ENCODE measurements at regions not wholly inside any gene's neighbourhood (a gene's known extent, or its start where the extent isn't known, plus 50 kb on each side); places are given as distances from the start of the nearest gene placed in this dataset.

GRCh38 chr10:128727114-128727513, 600.9 kb upstream of the MKI67 start:
- Histone ChIP-seq H2AFZ (ENCODE audit: low read length) (no peak overlapping the region), H3K4me2 (ENCODE audit: low read length) (no peak overlapping the region), H3K9ac (ENCODE audit: low read length) (no peak overlapping the region), H3K27me3 (ENCODE audit: insufficient read depth, low read length) (no peaks in the 10 kb centered on the region), H4K20me1 (ENCODE audit: insufficient read depth, low read length) (no peaks in the 10 kb centered on the region), H3F3A (ENCODE audit: insufficient read depth, low read length) (no peaks in the 10 kb centered on the region), H3K9me3 (ENCODE audit: low read length) (no peaks in the 10 kb centered on the region), H3K79me2 (ENCODE audit: insufficient read depth, low read length) (no peaks in the 10 kb centered on the region), H3K4me3 (ENCODE audit: low read depth, low read length, poor library complexity, severe bottlenecking) (no peak overlapping the region), H3K36me3 (ENCODE audit: insufficient read depth, low read length) (no peaks in the 10 kb centered on the region), H3K27ac (ENCODE audit: low read depth, low read length, poor library complexity, severe bottlenecking) (no peak overlapping the region), H3K4me1 (ENCODE audit: insufficient read depth, low read length, severe bottlenecking) (no peaks in the 10 kb centered on the region), H3K9me2 (ENCODE audit: low read depth, low read length) (no peaks in the 10 kb centered on the region)
- no peak for TF ChIP-seq CTCF (IDR thresholded peaks at IDR 0.05; ENCODE audit: low read length)

DNA sequence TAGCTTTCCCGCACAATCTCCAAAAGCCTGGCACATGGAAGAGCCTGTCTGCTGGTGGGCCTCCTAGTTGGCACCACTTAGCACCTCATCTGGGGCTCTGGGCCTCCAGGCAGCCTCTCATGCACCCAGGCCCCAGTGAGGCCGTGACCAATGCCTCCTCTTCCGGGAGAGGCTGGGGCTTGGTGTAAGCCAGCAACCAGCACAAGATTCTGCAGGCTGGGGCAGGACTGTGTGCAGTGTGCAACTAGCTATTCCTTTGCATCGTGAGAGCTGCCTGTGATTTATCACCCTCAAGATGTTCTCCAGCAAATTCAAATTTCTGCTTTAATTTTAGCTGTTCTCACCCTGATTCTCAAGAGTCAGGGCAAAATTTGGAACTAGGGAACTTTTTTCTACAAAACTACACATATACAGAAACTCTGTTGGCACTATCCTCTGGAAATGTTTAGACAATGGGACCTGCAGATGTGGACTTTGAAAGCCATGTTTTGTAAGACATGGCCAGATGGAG, 603.7 kb upstream of the MKI67 start:
- Histone ChIP-seq H3K79me2 (ENCODE audit: insufficient read depth, low read length) (no peaks in the 10 kb centered on the region), H3F3A (ENCODE audit: insufficient read depth, low read length) (no peaks in the 10 kb centered on the region), H3K36me3 (ENCODE audit: insufficient read depth, low read length) (no peaks in the 10 kb centered on the region), H3K4me2 (ENCODE audit: low read length) (no peak overlapping the region), H3K4me3 (ENCODE audit: low read depth, low read length, poor library complexity, severe bottlenecking) (no peak overlapping the region), H4K20me1 (ENCODE audit: insufficient read depth, low read length) (no peaks in the 10 kb centered on the region), H3K27me3 (ENCODE audit: insufficient read depth, low read length) (no peaks in the 10 kb centered on the region), H3K9ac (ENCODE audit: low read length) (no peak overlapping the region), H3K27ac (ENCODE audit: low read depth, low read length, poor library complexity, severe bottlenecking) (no peak overlapping the region), H3K9me2 (ENCODE audit: low read depth, low read length) (no peaks in the 10 kb centered on the region), H3K9me3 (ENCODE audit: low read length) (no peaks in the 10 kb centered on the region), H3K4me1 (ENCODE audit: insufficient read depth, low read length, severe bottlenecking) (no peaks in the 10 kb centered on the region), H2AFZ (ENCODE audit: low read length) (no peak overlapping the region)
- TF ChIP-seq EZH2 (IDR thresholded peaks at IDR 0.05; ENCODE audit: borderline replicate concordance, low read length), result no peak
- TF ChIP-seq CTCF (IDR thresholded peaks at IDR 0.05; ENCODE audit: low read length), result no peak

- Histone ChIP-seq H3K9ac (ENCODE audit: low read length) (no peak overlapping the region), H3F3A (ENCODE audit: insufficient read depth, low read length) (no peaks in the 10 kb centered on the region), H3K4me1 (ENCODE audit: insufficient read depth, low read length, severe bottlenecking) (no peaks in the 10 kb centered on the region), H2AFZ (ENCODE audit: low read length) (no peak overlapping the region), H3K36me3 (ENCODE audit: insufficient read depth, low read length) (no peaks in the 10 kb centered on the region), H3K4me3 (ENCODE audit: low read depth, low read length, poor library complexity, severe bottlenecking) (no peak overlapping the region), H3K9me3 (ENCODE audit: low read length) (no peaks in the 10 kb centered on the region), H4K20me1 (ENCODE audit: insufficient read depth, low read length) (no peaks in the 10 kb centered on the region), H3K4me2 (ENCODE audit: low read length) (no peak overlapping the region), H3K27me3 (ENCODE audit: insufficient read depth, low read length) (no peaks in the 10 kb centered on the region), H3K9me2 (ENCODE audit: low read depth, low read length) (no peaks in the 10 kb centered on the region), H3K27ac (ENCODE audit: low read depth, low read length, poor library complexity, severe bottlenecking) (no peak overlapping the region), H3K79me2 (ENCODE audit: insufficient read depth, low read length) (no peaks in the 10 kb centered on the region)
- no peak for TF ChIP-seq EZH2 (IDR thresholded peaks at IDR 0.05; ENCODE audit: borderline replicate concordance, low read length)
- no peak for TF ChIP-seq CTCF (IDR thresholded peaks at IDR 0.05; ENCODE audit: low read length)
These were observed 604.7 kb upstream of the MKI67 start for GRCh38 chr10:128730922-128731321.
